IMR-90 (cell line): ENCODE measurements at regions not wholly inside any gene's neighbourhood (a gene's known extent, or its start where the extent isn't known, plus 50 kb on each side); places are given as distances from the start of the nearest gene placed in this dataset.

Source experiments
- ATAC-seq: fragments of 200-7000 bp; cut with Tn5 transposase; 2 replicates; pipeline ENCODE4 v1.9.1; 2020; ENCODE audit warnings: low read depth, mild to moderate bottlenecking, moderate library complexity
- BruUV-seq: library from RNA; stranded (reverse); fragments of 400-500 nt; replicated peaks from 2 replicates; lab custom pipeline; 2021; lab: Mats Ljungman, UMichigan
- CTCF ChIA-PET: fragments of 300-600 bp; formaldehyde crosslinking; extraction: SDS; loops from one replicate; lab custom pipeline; 2021; ENCODE audit warnings: antibody characterized with exemption; lab: Yijun Ruan, JAX
- POLR2A ChIA-PET: fragments of 300-600 bp; sonication (Branson Sonifier 250); formaldehyde crosslinking; loops from one replicate; lab custom pipeline; 2022; ENCODE audit warnings: antibody characterized with exemption; ENCODE audit not compliant: unreplicated experiment; lab: Charles Lee
- DNase-seq: peaks from one replicate; pipeline ENCODE4 v3.0.0; 2013
- H2AFZ ChIP-seq: replicated peaks from 2 replicates; pipeline ENCODE3; 2013; ENCODE audit warnings: low read length, mild to moderate bottlenecking; ENCODE audit not compliant: poor library complexity
- H2AK5ac ChIP-seq: 2 replicates; pipeline ENCODE4 v1.6.1; 2013; ENCODE audit warnings: low read depth, low read length, inconsistent platforms
- H2AK9ac ChIP-seq: replicated peaks from 2 replicates; pipeline ENCODE3; 2013; ENCODE audit warnings: mild to moderate bottlenecking, low read depth, low read length, moderate library complexity; ENCODE audit not compliant: poor library complexity
- H2BK120ac ChIP-seq: 2 replicates; pipeline ENCODE4 v1.6.1; 2013; ENCODE audit warnings: low read depth, low read length, inconsistent platforms
- H2BK15ac ChIP-seq: 3 replicates; pipeline ENCODE4 v1.6.1; 2013; ENCODE audit warnings: low read depth, low read length, inconsistent platforms
- H2BK20ac ChIP-seq: 2 replicates; pipeline ENCODE4 v1.6.1; 2013; ENCODE audit warnings: low read depth, mild to moderate bottlenecking, inconsistent platforms, low read length, moderate library complexity
- H2BK5ac ChIP-seq: 2 replicates; pipeline ENCODE4 v1.6.1; 2013; ENCODE audit warnings: mild to moderate bottlenecking, low read depth, low read length, inconsistent platforms; ENCODE audit not compliant: poor library complexity, severe bottlenecking
- H3K14ac ChIP-seq: replicated peaks from 2 replicates; pipeline ENCODE4 v1.6.1; 2013; ENCODE audit warnings: low read depth, low read length, inconsistent platforms
- H3K18ac ChIP-seq: 2 replicates; pipeline ENCODE4 v1.6.1; 2013; ENCODE audit warnings: low read depth, low read length, control low read depth
- H3K23ac ChIP-seq: 2 replicates; pipeline ENCODE4 v1.6.1; 2013; ENCODE audit warnings: low read depth, low read length, inconsistent platforms
- H3K27ac ChIP-seq: 2 replicates; pipeline ENCODE4 v1.5.1; 2013; ENCODE audit warnings: mild to moderate bottlenecking, control low read depth, low read length; ENCODE audit not compliant: insufficient read depth
- H3K27me3 ChIP-seq: 2 replicates; pipeline ENCODE4 v1.6.1; 2013; ENCODE audit warnings: low read length; ENCODE audit not compliant: control insufficient read depth, insufficient read depth
- H3K36me3 ChIP-seq: 2 replicates; pipeline ENCODE4 v1.6.1; 2013; ENCODE audit warnings: low read length, mixed read lengths; ENCODE audit not compliant: control insufficient read depth, insufficient read depth
- H3K4ac ChIP-seq: 2 replicates; pipeline ENCODE4 v1.6.1; 2013; ENCODE audit warnings: low read depth, low read length, inconsistent platforms
- H3K4me1 ChIP-seq: 2 replicates; pipeline ENCODE4 v1.6.1; 2013; ENCODE audit warnings: low read length, mixed read lengths; ENCODE audit not compliant: control insufficient read depth, insufficient read depth
- H3K4me2 ChIP-seq: 2 replicates; pipeline ENCODE4 v1.6.1; 2013; ENCODE audit warnings: low read depth, mild to moderate bottlenecking, control low read depth, low read length, moderate library complexity
- H3K4me3 ChIP-seq: 2 replicates; pipeline ENCODE4 v1.5.1; 2013; ENCODE audit warnings: low read depth, mild to moderate bottlenecking, control low read depth, low read length, moderate library complexity; ENCODE audit not compliant: insufficient read depth
- H3K56ac ChIP-seq: 2 replicates; pipeline ENCODE4 v1.6.1; 2013; ENCODE audit warnings: low read length, inconsistent platforms; ENCODE audit not compliant: insufficient read depth; ENCODE audit errors: extremely low read depth
- H3K79me1 ChIP-seq, 2 experiments: 2 replicates each; pipeline ENCODE4 v1.6.1; 2013; ENCODE audit warnings: low read length in 2 of 2, inconsistent platforms in 1 of 2, low read depth in 1 of 2
- H3K9ac ChIP-seq: 2 replicates; pipeline ENCODE4 v1.6.1; 2013; ENCODE audit warnings: low read depth, low read length, control low read depth
- H3K9me1 ChIP-seq: 2 replicates; pipeline ENCODE4 v1.6.1; 2013; ENCODE audit warnings: low read length, inconsistent platforms; ENCODE audit not compliant: insufficient read depth
- H3K9me3 ChIP-seq: 2 replicates; pipeline ENCODE4 v1.6.1; 2013; ENCODE audit warnings: low read length; ENCODE audit not compliant: control insufficient read depth, insufficient read depth
- H4K20me1 ChIP-seq: 2 replicates; pipeline ENCODE4 v1.6.1; 2013; ENCODE audit warnings: low read length, inconsistent platforms; ENCODE audit not compliant: insufficient read depth
- H4K5ac ChIP-seq: 2 replicates; pipeline ENCODE4 v1.6.1; 2013; ENCODE audit warnings: mild to moderate bottlenecking, low read depth, low read length, control low read depth
- H4K8ac ChIP-seq, 2 experiments: 2 replicates each; pipeline ENCODE4 v1.6.1; 2013; ENCODE audit warnings: low read depth in 2 of 2, low read length in 2 of 2, control low read depth in 1 of 2, inconsistent platforms in 1 of 2
- H4K91ac ChIP-seq: 2 replicates; pipeline ENCODE4 v1.6.1; 2013; ENCODE audit warnings: low read depth, low read length, inconsistent platforms; ENCODE audit not compliant: insufficient read depth
- CHD1 ChIP-seq: IDR thresholded peaks from 2 replicates; pipeline ENCODE4 v1.6.1; 2012; ENCODE audit warnings: low read depth, low read length, improper control_type of control experiment
- CTCF ChIP-seq: conservative IDR thresholded peaks from 2 replicates; pipeline ENCODE4 v1.5.1; 2012; ENCODE audit warnings: mild to moderate bottlenecking, low read depth, low read length, improper control_type of control experiment
- MAZ ChIP-seq: IDR thresholded peaks from 2 replicates; pipeline ENCODE4 v1.6.1; 2012; ENCODE audit warnings: low read depth, mild to moderate bottlenecking, low read length, improper control_type of control experiment, moderate library complexity, borderline replicate concordance
- MXI1 ChIP-seq: IDR thresholded peaks from 2 replicates; pipeline ENCODE4 v1.6.1; 2012; ENCODE audit warnings: low read depth, mild to moderate bottlenecking, low read length, moderate library complexity, borderline replicate concordance
- NFE2L2 ChIP-seq: fragments of 150-350 bp; IDR thresholded peaks from 2 replicates; pipeline ENCODE4 v1.6.1; 2016; ENCODE audit warnings: low read depth, mild to moderate bottlenecking, low read length
- POLR2A ChIP-seq: IDR thresholded peaks from 2 replicates; pipeline ENCODE4 v1.6.1; 2012; ENCODE audit warnings: mild to moderate bottlenecking, low read depth, low read length
- RCOR1 ChIP-seq: IDR thresholded peaks from 2 replicates; pipeline ENCODE4 v1.6.1; 2012; ENCODE audit warnings: mild to moderate bottlenecking, low read length, improper control_type of control experiment; ENCODE audit not compliant: insufficient replicate concordance
- RFX5 ChIP-seq: IDR thresholded peaks from 2 replicates; pipeline ENCODE4 v1.8.0; 2012; ENCODE audit warnings: low read depth, mild to moderate bottlenecking, low read length, moderate library complexity
- WGBS, 2 experiments: methylation state at CpG; one replicate each; pipeline versions ENCODE4 v1.1.5 to v1.1.7; 2013; ENCODE audit warnings: missing lambda C conversion rate in 2 of 2; ENCODE audit not compliant: insufficient read length in 1 of 2; ENCODE audit errors: extremely low coverage in 2 of 2; 5-methylcytosine and 5-hydroxymethylcytosine counted together
- dilution Hi-C: fragments of 300-500 bp; cut with HindIII; formaldehyde crosslinking; loops from one replicate; pipeline ENCODE4 v1.14.3; 2018; ENCODE audit warnings: low sequenced_read_pairs; ENCODE audit not compliant: unreplicated experiment
- in situ Hi-C: fragments of 300-500 bp; cut with MboI; formaldehyde crosslinking; loops from 3 replicates; pipeline ENCODE4 v1.14.3; 2019; ENCODE audit warnings: low sequenced_read_pairs, inconsistent platforms, mixed read lengths
- intact Hi-C: fragments of 100-400 bp; cut with micrococcal nuclease; formaldehyde crosslinking; loops from 2 replicates; pipeline ENCODE4 v1.10.0; 2022
- TF ChIP-seq, protein P1 (sequence below): fragments of 150-350 bp; IDR thresholded peaks from 2 replicates; pipeline ENCODE4 v1.6.1; 2016; ENCODE audit warnings: low read depth, mild to moderate bottlenecking, low read length, moderate library complexity, borderline replicate concordance

DNA sequence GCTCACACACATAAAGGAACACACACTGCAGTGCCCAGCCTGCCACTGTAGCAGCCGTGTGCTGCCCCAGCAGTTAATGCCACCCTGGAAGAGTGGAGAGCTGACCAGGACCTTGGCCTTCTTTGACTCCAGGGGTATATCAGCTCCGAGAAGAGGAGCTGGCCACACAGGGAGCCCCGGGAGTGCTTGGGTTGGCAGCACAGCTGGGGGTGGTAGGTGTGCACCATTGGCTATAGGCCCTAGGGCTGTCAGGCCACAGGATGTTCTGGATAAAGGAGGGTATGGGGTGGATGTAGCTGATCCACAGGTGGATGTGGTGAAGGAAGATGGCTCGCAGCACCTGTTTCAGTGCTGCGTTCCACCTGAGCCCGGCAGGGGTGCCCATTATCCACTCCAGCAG, 640.5 kb downstream of the PLPP3 start:
- H3K27ac ChIP-seq: no peak overlapping the region
- H2AFZ ChIP-seq: no peak overlapping the region
- no TSS peak for BruUV-seq
- H3K14ac ChIP-seq: no peak overlapping the region
- no peak overlapping the region for H2BK15ac ChIP-seq
- no peak for ATAC-seq
- no peaks in the 10 kb centered on the region for H3K36me3 ChIP-seq
- no peak overlapping the region for H2AK9ac ChIP-seq
- no peak overlapping the region for H3K18ac ChIP-seq
- no peak overlapping the region for H3K4ac ChIP-seq
- no peak overlapping the region for H2BK5ac ChIP-seq
- no peak for DNase-seq
- TF ChIP-seq MXI1 (no peak), POLR2A (no peak), RFX5 (no peak), MAZ (no peak), CHD1 (no peak), RCOR1 (no peak), CTCF (no peak), NFE2L2 (no peak)
- TF ChIP-seq, protein P1, sequence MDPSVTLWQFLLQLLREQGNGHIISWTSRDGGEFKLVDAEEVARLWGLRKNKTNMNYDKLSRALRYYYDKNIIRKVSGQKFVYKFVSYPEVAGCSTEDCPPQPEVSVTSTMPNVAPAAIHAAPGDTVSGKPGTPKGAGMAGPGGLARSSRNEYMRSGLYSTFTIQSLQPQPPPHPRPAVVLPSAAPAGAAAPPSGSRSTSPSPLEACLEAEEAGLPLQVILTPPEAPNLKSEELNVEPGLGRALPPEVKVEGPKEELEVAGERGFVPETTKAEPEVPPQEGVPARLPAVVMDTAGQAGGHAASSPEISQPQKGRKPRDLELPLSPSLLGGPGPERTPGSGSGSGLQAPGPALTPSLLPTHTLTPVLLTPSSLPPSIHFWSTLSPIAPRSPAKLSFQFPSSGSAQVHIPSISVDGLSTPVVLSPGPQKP: no peak
- no peak overlapping the region for H3K4me3 ChIP-seq
- peaks cover 4% of the 10 kb centered on the region; the same call in 1 of the 2 replicates for H3K9me3 ChIP-seq
- no peak overlapping the region for H2AK5ac ChIP-seq
- H3K56ac ChIP-seq: no peak overlapping the region
- no peaks in the 10 kb centered on the region for H3K79me1 ChIP-seq
- no peak overlapping the region for H3K9ac ChIP-seq
- no peaks in the 10 kb centered on the region for H3K4me1 ChIP-seq
- no peaks in the 10 kb centered on the region for H4K20me1 ChIP-seq
- H2BK20ac ChIP-seq: no peak overlapping the region
- H3K27me3 ChIP-seq: no peaks in the 10 kb centered on the region; the same call in 1 of the 2 replicates
- intact Hi-C loops (no loop called here), dilution Hi-C loops (no loop called here), in situ Hi-C loops (no loop called here)
- H3K23ac ChIP-seq: no peak overlapping the region
- no peak overlapping the region for H4K91ac ChIP-seq
- CTCF ChIA-PET: no interaction called here
- no peak overlapping the region for H4K8ac ChIP-seq
- H2BK120ac ChIP-seq: no peak overlapping the region
- no peak overlapping the region for H4K5ac ChIP-seq
- H3K4me2 ChIP-seq: no peak overlapping the region
- WGBS, 2 experiments: no CpG with 5 or more reads among the region's 6 CpGs
- peaks cover 3% of the 10 kb centered on the region; the same call in 1 of the 2 replicates for H3K9me1 ChIP-seq
- POLR2A ChIA-PET: no interaction called here
